CD4-positive, alpha-beta T cell treated with Interleukin-1 beta for 1 hour (primary cell): ENCODE measurements at regions not wholly inside any gene's neighbourhood (a gene's known extent, or its start where the extent isn't known, plus 50 kb on each side); places are given as distances from the start of the nearest gene placed in this dataset.
A peak's percentile ranks its signal among the peaks of the same experiment; 100 is the strongest.

Source experiments
- DNase-seq, 2 donors: peaks; one replicate each; pipeline ENCODE4 v3.0.0-alpha.2; 2020 to 2022

DNA sequence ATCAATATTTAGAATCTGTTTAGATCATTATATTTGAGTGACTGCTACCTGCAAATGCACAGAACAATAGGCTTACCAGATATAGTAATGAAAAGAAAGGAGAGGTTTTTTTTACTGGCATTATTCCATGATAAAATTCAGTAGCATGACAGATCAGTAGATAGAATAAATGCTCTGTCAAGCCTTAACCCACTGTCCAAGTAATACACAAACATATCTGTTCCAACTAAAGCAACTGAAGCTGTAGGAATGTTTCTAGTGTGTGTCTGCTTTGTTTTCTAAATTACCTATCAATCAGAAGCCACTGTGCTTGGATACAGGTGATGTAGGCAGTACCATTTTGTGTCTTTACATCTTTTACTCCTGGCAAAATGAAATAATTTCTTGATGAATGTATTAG lies 604.6 kb downstream of the PCDH7 start:
- no peak for DNase-seq

DNA sequence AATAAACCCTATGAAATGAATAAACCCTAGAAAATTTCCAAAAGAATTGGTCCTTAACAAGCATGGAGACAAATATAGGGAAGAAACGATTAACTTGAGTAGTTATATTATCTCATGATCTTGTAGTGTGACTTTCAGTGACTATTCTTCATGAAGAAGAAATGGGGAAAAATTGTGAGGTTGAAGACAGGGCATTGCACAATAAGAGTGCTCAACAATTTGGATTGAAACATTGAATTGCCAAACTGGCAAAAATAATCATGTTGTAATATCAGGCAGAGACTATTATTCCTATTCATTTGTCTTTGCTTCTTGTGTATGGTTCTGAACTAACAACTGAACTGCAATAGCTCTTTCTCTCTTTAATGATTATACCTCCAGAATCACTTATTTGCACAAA lies 605.1 kb downstream of the PCDH7 start:
- DNase-seq: no peak

DNA sequence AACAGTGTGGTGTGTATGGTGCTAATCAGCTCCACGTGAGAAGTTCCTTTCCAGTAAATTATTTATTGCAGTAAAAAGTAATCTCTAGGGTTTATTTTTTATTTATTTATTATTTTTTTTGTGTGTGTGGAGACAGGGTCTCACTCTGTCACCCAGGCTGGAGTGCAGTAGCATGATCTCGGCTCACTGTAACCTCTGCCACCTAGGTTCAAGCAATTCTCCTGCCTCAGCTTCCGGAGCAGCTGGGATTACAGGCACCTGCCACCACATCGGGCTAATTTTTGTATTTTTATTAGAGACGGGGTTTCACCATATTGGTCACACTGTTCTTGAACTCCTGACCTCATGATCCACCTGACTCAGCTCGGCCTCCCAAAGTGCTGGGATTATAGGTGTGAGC lies 606.9 kb downstream of the PCDH7 start:
- DNase-seq: no peak

DNA sequence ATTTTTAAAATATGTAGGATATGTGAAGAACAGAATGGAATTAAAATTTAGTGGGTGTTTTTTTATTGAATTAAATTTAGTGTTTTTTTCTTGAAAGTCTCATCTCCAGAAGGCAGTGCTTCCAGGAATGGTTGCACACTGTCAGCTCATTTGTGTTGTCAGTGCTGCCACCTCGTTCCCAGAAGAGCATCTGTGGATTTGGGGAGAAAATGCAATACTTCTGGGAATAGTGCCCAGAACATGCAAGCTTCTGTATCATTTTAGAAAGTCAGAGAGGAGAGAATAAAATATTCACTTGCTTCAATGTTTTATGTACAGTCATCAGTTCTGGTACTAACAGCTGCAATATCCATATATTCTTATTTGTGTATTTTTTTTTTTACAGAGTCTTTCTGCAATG lies 608.8 kb downstream of the PCDH7 start:
- no peak for DNase-seq

DNA sequence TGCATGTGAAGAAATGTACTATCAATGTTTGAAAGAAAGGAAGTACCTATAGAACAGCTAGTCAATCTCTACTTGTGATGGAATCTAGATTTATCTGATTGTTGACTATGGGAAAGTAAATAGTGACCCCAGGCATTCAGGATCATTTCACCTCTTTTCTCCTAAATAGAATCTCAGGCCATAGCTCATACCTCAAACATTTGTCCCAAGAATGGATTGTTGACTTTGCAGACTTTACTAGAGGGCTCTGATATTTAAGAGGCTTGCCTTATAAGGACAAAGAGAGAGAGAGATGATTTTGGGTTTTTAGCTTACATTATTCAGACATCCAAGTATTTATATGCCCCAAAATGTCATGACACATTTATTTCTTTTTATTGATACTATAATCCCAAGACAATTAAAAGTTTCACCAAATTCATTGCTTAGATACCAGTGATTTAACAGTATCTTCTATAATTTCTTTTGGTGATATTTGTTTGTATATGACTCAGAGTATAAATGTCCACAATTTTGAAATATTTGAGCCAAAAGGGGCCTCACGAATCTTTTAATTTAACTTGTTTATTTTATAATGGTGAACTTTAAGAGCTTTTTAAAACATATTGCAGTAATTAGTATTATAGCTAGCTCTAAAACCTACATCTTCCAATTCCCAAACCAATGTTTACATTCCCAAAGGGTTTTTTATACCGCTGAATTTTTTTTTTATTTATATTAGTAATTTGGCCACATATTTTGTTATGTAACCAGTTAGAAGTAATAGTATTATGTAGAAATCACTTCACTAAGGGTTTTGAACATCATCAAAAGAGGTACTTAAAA lies 614.1 kb downstream of the PCDH7 start:
- no peak for DNase-seq

DNA sequence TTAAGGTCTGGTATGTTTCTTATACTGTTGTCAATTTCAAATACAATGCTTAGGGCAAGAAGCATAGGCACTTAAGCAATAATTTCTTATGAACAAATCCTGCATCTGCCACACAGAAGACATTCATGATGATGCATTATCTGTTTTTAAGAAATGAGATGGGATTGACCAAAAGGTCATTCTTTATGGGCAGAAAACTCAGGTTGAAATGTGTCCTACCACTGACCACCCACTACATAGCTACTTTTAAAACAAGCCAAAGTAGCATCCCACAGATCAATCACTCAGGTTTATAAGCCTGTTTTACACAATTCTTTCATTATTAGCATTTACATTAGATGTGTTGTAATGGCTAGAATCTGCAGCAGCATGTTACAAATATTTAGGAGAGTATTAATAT lies 617.8 kb downstream of the PCDH7 start:
- no peak for DNase-seq

DNA sequence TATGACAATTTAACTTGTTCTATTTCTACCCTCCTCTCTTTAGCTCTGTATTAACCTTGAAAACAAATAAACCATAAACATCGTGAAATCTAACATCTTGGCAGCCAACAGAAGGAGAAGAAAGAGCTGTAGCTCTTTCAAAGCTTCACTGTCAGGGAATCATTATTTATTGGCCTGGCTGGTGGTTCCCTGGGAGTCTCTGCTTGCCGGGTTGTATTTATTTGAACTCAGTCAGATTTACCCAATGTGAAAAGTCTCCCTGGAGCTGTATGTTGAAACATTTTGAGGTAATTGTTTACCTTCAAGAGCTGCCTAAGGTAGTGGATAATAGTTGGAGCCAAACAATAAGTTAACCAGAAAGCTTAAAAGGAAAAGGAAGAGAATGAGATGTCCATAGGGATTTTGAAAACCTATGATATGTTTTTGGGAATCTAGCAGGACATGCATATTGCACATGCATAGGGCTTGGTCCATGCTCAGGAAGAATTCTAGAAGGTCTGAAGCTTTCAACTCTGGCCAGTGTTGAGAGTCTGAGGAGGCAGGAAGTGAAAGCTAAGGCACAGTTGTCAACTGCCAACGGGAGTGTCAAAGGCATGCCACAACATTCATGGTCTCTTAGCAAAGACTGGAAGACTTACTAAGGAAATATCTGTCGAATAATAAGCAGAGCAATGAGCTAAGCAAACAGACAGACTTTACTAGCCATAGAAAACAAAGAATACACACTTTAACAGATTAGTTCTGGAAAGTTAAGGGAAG lies 621.6 kb downstream of the PCDH7 start:
- no peak for DNase-seq

DNA sequence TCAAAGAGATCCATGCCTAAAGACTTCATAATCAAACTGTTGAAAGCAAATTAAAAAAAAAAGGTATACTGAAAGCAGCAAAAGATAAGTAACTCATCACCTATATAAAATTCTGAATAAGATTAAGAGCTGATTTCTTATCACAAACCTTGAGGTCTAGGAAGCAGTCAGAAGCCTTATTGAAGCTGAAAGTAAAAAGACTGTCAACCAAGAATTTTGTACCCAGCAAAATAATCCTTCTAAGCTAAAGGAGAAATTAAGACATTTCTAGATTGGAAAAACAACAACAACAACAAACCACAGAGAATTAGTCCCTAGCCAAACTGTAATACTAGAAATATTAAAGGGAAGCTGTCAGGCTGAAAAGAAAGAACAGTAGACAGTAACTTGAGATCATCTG lies 622.9 kb downstream of the PCDH7 start:
- DNase-seq: no peak

DNA sequence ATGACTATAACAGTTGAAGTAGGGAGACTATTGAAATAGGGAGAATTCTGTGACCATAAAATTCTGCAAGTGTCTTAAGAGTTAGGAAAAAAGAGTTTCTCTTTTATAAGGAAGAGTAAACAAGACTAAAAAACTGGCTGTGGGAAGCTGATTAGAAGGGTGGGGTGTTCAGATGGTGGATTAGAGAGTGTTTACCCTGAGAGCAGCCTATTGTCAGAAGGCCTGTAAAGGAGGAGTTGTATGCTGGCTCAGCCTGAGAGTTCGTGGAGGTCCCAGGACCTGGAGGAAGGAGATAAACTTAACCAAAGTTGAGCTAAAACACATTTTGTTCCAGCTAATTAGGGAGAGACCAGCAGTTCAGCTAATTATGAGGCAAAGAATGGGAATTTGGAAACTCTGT lies 629.7 kb downstream of the PCDH7 start:
- no peak for DNase-seq

DNA sequence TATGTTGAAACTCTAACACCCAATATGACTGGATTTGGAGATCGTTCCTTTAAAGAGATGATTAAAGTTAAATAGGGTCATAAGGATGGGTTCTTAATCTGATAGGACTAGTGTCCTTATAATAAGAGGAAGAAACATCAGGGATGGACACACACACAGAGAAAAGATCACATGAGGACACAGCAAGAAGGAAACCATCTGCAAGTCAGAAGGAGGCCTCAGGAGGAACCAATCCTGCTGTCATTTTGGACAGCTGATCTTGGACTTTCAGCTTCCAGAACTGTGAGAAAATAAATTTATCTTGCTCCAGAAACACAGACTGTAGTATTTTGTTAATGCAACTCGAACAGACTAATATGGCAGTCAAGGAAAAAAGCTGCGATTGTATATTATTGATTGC lies 631.5 kb downstream of the PCDH7 start:
- DNase-seq: no peak

DNA sequence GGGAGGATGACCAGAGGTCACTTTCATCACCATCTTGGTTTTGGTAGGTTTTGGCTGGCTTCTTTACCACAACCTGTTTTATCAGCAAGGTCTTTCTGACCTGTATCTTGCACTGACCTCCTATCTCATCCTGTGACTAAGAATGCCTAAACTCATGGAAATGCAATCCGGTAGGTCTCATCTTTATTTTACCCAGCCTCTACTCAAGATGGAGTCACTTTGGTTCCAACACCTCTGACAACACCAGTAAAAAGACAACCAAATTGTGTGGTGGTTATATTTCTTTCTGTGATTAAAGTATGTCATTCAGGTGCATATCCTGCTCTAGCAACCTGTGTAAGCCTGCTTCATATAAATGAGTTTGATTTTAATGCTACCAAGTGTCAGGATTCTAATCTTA lies 636.7 kb downstream of the PCDH7 start:
- no peak for DNase-seq

DNA sequence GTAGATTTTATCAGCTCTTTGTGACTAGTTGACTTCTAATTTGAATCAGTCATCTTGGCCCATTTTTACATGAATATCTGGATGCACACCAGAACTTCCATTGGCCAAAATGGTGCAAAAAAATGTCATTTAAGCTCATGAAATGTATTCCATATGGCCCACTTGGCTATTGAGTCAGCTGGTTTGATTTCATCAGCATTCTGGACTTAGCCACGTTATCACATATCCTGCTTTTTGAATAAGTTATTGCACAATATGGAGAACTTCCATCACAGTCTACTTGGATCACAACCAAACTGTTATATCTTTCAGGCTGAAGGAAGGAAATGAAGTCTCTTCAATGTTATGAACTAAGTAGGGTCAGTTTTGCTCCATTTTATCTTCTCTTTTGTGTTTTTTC lies 640.6 kb downstream of the PCDH7 start:
- DNase-seq: no peak

DNA sequence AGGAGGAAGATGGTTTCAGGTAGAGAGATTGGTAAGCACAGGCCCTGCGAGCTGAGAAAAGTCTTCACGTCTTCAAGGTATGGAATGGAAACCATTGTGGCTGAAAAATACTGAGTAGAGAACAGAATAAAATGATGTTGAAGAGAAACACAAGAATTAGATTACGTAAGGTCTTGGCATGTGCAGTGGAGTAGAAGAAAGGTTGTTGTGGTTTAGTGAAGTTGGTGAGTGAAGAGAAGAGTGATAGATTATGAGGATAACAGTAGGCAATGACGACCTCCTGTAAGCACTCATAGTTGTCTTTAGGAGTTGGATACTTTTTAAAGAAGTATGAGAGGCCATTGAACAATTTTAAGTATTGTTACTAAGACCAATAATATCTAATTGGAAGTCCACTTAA lies 642.6 kb downstream of the PCDH7 start:
- no peak for DNase-seq

DNA sequence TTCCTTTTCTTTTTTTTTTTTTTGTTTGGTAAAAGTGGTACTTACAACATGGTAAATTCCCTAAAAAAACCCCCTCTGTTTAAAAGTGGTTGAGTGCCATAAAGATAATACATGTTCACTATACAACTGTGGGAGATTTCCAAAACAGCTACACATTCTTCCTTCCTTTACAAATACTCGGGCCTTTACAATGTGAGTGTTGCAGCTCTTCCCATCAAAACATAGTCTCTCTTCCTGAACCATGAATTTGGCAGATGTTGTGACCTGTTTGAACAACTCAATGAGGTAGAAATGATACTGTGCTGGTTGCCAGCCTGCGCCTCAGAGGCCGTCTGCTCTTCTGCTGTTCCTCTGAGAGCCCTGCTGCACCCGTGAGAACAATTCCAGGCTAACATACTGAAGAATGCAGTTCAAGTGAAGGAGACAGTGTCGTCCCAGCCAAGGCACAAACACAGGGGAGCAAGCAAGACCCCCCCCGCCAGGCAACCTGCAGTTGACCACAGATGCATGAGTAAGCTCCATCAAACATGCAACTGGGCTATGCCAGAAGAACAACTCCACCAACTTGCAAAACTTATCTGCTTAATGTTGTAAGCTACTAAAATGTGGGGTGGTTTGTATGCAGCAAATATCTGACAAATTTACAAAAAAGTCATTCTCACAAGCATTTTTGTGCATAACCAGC lies 645.0 kb downstream of the PCDH7 start:
- DNase-seq: no peak

DNA sequence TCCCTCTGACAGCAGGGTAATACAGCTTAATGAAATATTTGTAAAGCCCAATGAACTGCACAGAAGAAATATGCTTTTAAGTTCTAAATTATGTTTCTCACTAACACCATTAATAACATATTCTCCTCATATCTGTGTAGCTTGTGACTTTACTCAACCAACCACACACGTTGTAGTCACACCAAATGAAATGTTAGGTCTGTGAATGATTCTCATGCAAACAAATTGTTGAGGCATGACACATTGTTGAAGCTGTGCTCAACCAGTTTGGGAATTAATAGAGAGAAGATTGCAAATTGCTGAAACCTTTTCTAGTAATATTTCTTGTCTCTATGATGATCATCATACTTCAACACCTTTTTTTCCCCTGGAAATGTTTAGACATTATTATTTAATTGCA lies 645.9 kb downstream of the PCDH7 start:
- DNase-seq: no peak

DNA sequence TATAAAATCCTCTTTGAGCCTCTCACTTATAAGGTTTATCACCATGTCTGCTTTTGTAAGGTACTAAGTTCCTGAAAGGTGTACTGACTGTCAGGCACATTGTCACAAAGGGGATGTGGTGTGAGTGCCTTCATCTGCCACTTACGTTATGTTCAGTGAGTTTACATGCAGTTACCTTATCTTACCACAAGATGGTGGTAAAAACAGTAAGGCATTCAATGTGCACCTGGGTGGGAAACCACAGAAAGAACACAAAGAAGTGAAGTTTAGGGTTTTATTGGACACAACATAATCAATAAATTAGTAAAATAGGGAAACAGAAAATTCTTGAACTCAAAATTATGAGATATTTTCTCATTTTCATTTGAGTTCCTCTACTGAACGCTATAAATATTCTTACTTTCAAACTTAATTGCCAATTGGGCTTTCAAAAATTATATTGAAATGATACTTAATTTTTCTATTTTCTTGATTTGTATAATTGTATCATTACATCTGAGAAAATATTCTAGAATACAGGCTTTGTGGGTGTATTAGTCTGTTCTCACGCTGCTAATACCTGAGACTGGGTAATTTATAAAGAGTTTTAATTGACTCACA lies 650.8 kb downstream of the PCDH7 start:
- DNase-seq: peak in 1 of 2 donors; percentile 3

DNA sequence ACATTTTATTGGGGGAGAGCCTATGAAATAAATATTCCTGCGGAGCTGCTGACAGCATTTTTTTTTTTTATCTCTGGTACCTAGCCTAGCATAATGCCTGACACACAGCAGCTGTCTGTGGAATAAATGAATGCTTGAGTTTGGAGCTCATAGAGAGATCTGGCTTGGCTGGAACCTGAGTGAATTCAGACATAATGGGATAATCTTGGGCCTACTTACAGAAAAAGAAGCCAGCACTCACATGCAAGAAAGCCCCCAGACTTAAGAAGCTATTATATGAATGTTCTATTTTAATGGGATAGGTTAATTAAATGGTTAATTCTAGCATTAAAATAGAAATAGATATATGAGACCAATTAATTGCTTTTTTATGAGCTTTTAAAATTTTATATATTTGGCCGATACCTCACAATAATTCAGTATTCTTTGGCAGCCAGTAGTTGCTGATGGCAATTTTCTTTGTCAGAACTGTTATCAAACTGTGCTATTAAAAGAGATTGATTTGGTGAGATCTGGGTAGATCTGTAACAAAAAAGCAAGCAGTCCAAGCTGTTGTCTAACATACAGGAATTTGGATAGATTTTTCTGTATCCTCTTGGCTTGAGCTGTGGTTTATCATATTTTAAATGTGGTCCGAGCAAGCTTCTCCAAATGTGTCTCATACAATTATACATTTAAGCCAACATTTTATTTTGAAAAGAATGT lies 654.2 kb downstream of the PCDH7 start:
- DNase-seq: no peak

DNA sequence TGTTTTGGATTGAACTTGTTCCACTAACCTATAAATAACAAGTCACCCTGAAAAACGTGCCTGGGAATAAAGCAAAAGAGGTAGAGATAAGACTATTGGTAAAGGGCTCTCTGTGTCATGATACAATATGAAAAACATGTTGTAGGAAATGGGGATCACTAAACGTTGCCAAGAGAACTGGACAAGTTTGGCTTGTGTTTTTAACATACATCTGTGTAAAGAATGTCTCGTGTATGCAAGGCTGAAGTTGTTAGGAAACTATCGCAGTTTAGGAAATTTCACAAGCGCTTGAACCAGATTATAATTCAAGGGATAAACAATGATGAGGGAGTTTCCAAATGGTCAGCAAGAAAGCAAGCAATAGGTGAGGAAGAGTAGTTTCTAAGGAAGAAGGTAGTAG lies 655.8 kb downstream of the PCDH7 start:
- no peak for DNase-seq

DNA sequence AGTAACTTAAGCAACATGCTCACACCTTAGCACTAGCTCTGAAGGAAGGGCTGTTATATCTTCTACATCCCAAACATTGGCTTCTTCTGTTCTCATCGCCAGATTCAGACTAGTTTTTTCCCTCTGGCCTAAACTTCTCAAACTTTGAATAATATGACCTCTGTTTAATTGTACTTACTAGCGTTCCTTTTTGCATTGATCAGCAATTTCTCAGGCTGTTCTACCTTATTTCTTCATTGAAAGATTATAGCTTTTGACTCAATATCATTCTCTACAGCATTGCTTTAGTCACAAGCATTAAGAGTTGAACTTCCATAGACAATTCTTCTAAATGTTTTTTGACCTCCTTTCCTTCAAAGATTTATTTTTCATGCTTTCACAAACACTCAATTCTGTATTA lies 659.2 kb downstream of the PCDH7 start:
- no peak for DNase-seq

DNA sequence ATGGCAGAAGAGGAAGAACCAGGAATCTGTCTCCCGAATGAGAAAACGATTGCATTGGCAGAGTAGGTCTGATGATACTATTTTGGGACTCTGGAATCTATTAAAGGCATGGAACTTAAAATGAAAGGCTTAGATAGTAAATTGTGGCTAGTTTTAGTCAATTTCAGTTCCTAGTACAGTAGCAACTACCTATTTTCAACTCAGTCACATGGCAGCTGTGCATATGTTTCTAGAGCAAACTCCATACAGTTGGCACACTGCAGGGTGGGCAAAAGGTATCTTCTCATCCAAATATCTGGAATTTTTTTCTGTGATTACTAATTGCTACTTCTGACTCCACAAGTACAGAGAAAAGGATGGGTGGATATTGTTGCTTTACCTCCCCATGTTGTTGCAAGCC lies 663.6 kb downstream of the PCDH7 start:
- DNase-seq: no peak

DNA sequence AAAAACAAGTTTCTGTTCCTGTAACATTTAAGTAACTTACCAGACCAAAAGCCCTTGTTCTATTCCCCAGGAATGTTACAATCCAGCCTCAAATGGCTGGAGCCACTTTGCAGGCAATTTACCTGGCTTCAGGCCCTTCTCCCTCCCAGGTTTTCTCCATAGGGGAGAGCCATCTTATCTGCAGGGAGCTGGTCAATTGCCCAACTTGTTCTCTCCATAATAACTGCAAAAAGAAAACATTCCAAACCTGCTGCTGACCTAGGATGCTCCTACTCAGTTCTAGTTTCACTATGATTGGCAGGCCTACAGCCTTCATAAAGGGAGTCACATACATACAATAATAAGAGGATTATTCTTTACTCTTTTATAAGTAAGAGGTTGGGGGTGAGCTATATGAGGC lies 670.7 kb downstream of the PCDH7 start:
- DNase-seq: no peak

DNA sequence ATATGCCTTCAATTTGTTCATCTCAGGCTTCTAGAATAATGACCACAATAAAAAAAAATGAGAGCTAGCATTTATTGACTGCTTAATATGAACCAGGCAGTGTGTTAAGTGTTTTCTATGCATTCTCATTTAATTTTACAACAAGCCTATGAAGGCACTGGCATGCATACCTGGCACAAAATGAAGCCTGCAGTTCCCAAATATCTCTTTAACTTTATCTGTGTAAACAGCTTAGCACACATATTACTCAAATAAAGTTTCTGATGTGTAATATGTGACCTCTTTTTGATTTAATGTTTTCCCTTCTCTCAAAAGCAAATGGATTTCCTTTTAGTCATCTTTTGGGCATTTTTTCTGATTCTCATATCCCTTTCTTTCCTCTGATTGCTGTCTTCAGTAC lies 671.8 kb downstream of the PCDH7 start:
- no peak for DNase-seq

DNA sequence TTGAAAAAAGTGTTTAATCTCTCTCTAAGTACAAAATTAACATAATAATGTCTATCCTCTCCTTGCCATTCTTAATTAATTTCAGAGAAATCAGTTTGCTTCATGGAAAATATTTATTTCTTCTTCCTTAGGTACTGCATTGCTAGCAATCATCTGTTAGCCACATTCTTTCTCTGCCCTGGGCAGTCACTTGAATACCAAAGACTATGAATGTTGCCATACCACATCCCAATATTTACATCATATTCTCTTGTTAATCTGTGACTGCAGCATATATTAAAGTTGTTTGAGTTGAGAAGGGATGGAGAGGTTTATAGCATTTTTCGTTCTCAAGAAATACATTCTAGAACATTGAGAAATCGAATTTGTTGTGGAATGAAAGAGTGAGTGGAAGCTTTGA lies 672.8 kb downstream of the PCDH7 start:
- DNase-seq: no peak
